GM12878 (cell line): ENCODE measurements at regions not wholly inside any gene's neighbourhood (a gene's known extent, or its start where the extent isn't known, plus 50 kb on each side); places are given as distances from the start of the nearest gene placed in this dataset.

Experiments used
- ATAC-seq: fragments of 200-7000 bp; cut with Tn5 transposase; 3 replicates; pipeline ENCODE4 v1.9.1; 2020; ENCODE audit warnings: mild to moderate bottlenecking, moderate library complexity
- BruUV-seq: library from RNA; stranded (reverse); fragments of 400-500 nt; replicated peaks from 2 replicates; lab custom pipeline; 2021; lab: Mats Ljungman, UMichigan
- CTCF ChIA-PET: fragments of 300-600 bp; sonication (Branson Sonifier 250); formaldehyde crosslinking; extraction: SDS; loops from one replicate; lab custom pipeline; 2021; ENCODE audit warnings: inconsistent platforms; lab: Yijun Ruan, JAX
- POLR2A ChIA-PET: fragments of 350-600 bp; formaldehyde crosslinking; extraction: SDS; loops from one replicate; lab custom pipeline; 2021; ENCODE audit warnings: inconsistent platforms; lab: Charles Lee
- RAD21 ChIA-PET: fragments of 300-600 bp; sonication (Branson Sonifier 250); formaldehyde crosslinking; loops from one replicate; lab custom pipeline; 2023; ENCODE audit warnings: antibody characterized with exemption; ENCODE audit not compliant: unreplicated experiment; lab: Charles Lee
- SMC1A ChIA-PET: fragments of 300-600 bp; sonication (Branson Sonifier 250); formaldehyde crosslinking; loops from one replicate; lab custom pipeline; 2023; ENCODE audit not compliant: unreplicated experiment, uncharacterized antibody; lab: Charles Lee
- DNase-seq: peaks from one replicate; pipeline ENCODE4 v3.0.0-alpha.2; 2011; ENCODE audit warnings: low read depth, low spot score
- FAIRE-seq: peaks from 3 replicates; lab custom pipeline; 2011; peaks lifted over from hg19 to GRCh38; lab: Jason Lieb, UNC
- H2AFZ ChIP-seq: 2 replicates; pipeline ENCODE4 v1.6.0; 2011; ENCODE audit warnings: low read depth, low read length, control low read depth; ENCODE audit not compliant: control insufficient read depth
- H3K27ac ChIP-seq: 2 replicates; pipeline ENCODE4 v1.5.1; 2011; ENCODE audit warnings: control low read depth; ENCODE audit not compliant: control insufficient read depth, insufficient read depth
- H3K27me3 ChIP-seq, 2 experiments: replicated peaks in 1 of 2; 2 replicates each; pipeline versions ENCODE4 v1.6.0 to v1.6.1; 2011; ENCODE audit warnings: low read length in 1 of 2; ENCODE audit not compliant: control insufficient read depth in 2 of 2, insufficient read depth in 2 of 2
- H3K36me3 ChIP-seq, 2 experiments: 2 replicates each; pipeline ENCODE4 v1.5.1; 2011; ENCODE audit warnings: low read length in 1 of 2; ENCODE audit not compliant: control insufficient read depth in 2 of 2, insufficient read depth in 2 of 2
- H3K4me1 ChIP-seq: 2 replicates; pipeline ENCODE4 v1.6.1; 2011; ENCODE audit warnings: mild to moderate bottlenecking, low read length, moderate library complexity, mixed read lengths; ENCODE audit not compliant: control insufficient read depth, insufficient read depth
- H3K4me2 ChIP-seq: 2 replicates; pipeline ENCODE4 v1.6.0; 2011; ENCODE audit warnings: control low read depth; ENCODE audit not compliant: control insufficient read depth, insufficient read depth
- H3K4me3 ChIP-seq: fragments of 200-600 bp; sonication (generic); 2 replicates; pipeline ENCODE4 v1.5.1; 2016
- H3K79me2 ChIP-seq: 2 replicates; pipeline ENCODE4 v1.6.0; 2011; ENCODE audit warnings: low read length; ENCODE audit not compliant: control insufficient read depth, insufficient read depth
- H3K9ac ChIP-seq: 2 replicates; pipeline ENCODE4 v1.8.0; 2011; ENCODE audit warnings: low read length, control low read depth, mixed read lengths; ENCODE audit not compliant: control insufficient read depth, insufficient read depth
- H3K9me3 ChIP-seq: replicated peaks from 3 replicates; pipeline ENCODE4 v1.5.1; 2011; ENCODE audit warnings: mild to moderate bottlenecking, low read length; ENCODE audit not compliant: control insufficient read depth, insufficient read depth
- H4K20me1 ChIP-seq: 2 replicates; pipeline ENCODE4 v1.6.0; 2011; ENCODE audit not compliant: control insufficient read depth, insufficient read depth
- CUX1 ChIP-seq: IDR thresholded peaks from 2 replicates; pipeline ENCODE4 v1.6.1; 2012; ENCODE audit warnings: improper control_type of control experiment, low read depth, low read length; ENCODE audit not compliant: insufficient replicate concordance
- ESRRA ChIP-seq: IDR thresholded peaks from 2 replicates; pipeline ENCODE4 v1.6.1; 2012; ENCODE audit warnings: mild to moderate bottlenecking, low read length, improper control_type of control experiment
- NFIC ChIP-seq: IDR thresholded peaks from 2 replicates; pipeline ENCODE4 v1.6.1; 2012; ENCODE audit warnings: low read depth, mild to moderate bottlenecking, inconsistent platforms, low read length, moderate library complexity
- PAX5 ChIP-seq: IDR thresholded peaks from 2 replicates; pipeline ENCODE4 v1.6.1; 2011; ENCODE audit warnings: low read depth, low read length, borderline replicate concordance
- in situ Hi-C: fragments of 300-500 bp; cut with MboI; formaldehyde crosslinking; loops from 9 replicates; pipeline ENCODE4 v1.14.3; 2018; ENCODE audit warnings: mixed read lengths
- intact Hi-C: fragments of 100-400 bp; cut with micrococcal nuclease; formaldehyde crosslinking; loops from one replicate; pipeline ENCODE4 v1.14.2; 2022; ENCODE audit not compliant: unreplicated experiment

GRCh38 chr2:18701981-18702380, 112.6 kb upstream of the NT5C1B start:
- intact Hi-C loops, result no loop called here

More at GRCh38 chr2:18701981-18702380, 112.6 kb upstream of the NT5C1B start:
- ATAC-seq (no peak), FAIRE-seq (no peak), DNase-seq (no peak)
- H3K4me1 ChIP-seq, result no peaks in the 10 kb centered on the region
- H2AFZ ChIP-seq, result no peak overlapping the region
- no peak overlapping the region for H3K4me3 ChIP-seq
- ChIA-PET POLR2A (no interaction called here), CTCF (no interaction called here), SMC1A (no interaction called here), RAD21 (no interaction called here)
- H4K20me1 ChIP-seq, result no peaks in the 10 kb centered on the region
- H3K4me2 ChIP-seq, result no peak overlapping the region
- H3K79me2 ChIP-seq, result no peaks in the 10 kb centered on the region
- H3K27me3 ChIP-seq, result no peaks in the 10 kb centered on the region
- H3K36me3 ChIP-seq, result no peaks in the 10 kb centered on the region
- TF ChIP-seq NFIC (no peak), ESRRA (no peak), CUX1 (no peak), PAX5 (no peak)
- no peak overlapping the region for H3K9ac ChIP-seq
- in situ Hi-C loops, result no loop called here
- no peaks in the 10 kb centered on the region for H3K9me3 ChIP-seq
- no peak overlapping the region for H3K27ac ChIP-seq
- BruUV-seq, result no TSS peak
